ENCODE measurements at regions not wholly inside any gene's neighbourhood (a gene's known extent, or its start where the extent isn't known, plus 50 kb on each side); places are given as distances from the start of the nearest gene placed in this dataset.

DNA sequence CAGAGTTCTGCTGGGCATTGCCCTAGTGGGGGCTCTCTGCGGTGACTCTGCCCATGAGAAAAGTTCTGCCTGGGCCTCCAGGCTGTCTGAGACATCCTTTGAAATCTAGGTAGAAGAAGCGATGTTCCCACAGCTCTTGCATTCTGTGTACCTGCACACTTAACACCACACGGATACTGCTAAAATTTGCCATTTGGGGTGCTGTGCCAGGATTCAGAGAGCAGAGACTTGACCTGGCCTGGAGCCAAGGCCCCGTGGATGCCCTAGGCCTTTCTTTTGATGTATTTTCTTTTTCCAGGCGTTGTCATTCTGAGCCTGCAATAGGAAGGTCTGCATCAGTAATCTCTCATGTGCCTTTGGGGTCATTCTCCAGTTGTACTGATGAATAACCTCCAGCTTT is 89.3 kb upstream of the IL12B start:
- Histone ChIP-seq H3K9me3 (ENCODE audit: low read depth, low read length) (no peaks in the 10 kb centered on the region), H3K4me1 (ENCODE audit: insufficient read depth, low read length) (no peaks in the 10 kb centered on the region), H2AFZ (ENCODE audit: low read length) (no peak overlapping the region), H3K4me3 (ENCODE audit: insufficient read depth, low read length) (no peak overlapping the region), H3K79me2 (ENCODE audit: insufficient read depth, low read length) (no peaks in the 10 kb centered on the region), H3K4me2 (ENCODE audit: insufficient read depth, low read length) (no peak overlapping the region), H3K36me3 (ENCODE audit: insufficient read depth, low read length) (no peaks in the 10 kb centered on the region), H3K27ac (ENCODE audit: low read depth, low read length) (no peak overlapping the region), H4K20me1 (ENCODE audit: insufficient read depth, low read length) (no peaks in the 10 kb centered on the region), H3K27me3 (ENCODE audit: insufficient read depth, low read length) (no peaks in the 10 kb centered on the region)
- TF ChIP-seq, protein P1, sequence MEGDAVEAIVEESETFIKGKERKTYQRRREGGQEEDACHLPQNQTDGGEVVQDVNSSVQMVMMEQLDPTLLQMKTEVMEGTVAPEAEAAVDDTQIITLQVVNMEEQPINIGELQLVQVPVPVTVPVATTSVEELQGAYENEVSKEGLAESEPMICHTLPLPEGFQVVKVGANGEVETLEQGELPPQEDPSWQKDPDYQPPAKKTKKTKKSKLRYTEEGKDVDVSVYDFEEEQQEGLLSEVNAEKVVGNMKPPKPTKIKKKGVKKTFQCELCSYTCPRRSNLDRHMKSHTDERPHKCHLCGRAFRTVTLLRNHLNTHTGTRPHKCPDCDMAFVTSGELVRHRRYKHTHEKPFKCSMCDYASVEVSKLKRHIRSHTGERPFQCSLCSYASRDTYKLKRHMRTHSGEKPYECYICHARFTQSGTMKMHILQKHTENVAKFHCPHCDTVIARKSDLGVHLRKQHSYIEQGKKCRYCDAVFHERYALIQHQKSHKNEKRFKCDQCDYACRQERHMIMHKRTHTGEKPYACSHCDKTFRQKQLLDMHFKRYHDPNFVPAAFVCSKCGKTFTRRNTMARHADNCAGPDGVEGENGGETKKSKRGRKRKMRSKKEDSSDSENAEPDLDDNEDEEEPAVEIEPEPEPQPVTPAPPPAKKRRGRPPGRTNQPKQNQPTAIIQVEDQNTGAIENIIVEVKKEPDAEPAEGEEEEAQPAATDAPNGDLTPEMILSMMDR (IDR thresholded peaks at IDR 0.05; ENCODE audit: extremely low read depth, low read depth, low read length), result no peak
- DNase-seq (ENCODE audit: insufficient read length, low spot score, missing footprints), result no peak

DNA sequence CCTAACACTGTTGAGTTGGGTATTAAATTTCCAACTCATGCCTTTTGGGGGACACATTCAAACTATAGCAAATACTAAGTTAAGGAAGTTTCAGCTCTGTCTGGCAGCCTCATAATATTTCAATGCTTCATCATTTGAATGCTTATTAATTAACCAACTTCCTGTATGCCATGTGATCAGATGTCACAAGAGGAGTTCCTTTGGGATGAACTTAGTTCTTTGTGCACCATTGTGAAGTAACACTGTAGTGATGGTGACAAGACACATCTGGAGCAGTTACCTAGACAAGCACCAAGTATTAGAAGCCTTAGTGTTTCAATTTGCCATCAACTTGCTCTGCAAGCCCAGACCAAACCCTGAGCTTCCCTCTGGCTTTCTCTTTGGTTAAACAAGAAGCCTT is 90.7 kb upstream of the IL12B start:
- H3K9me3 ChIP-seq (ENCODE audit: low read depth, low read length), result no peaks in the 10 kb centered on the region
- no peak overlapping the region for H3K27ac ChIP-seq (ENCODE audit: low read depth, low read length)
- no peak for DNase-seq (ENCODE audit: insufficient read length, low spot score, missing footprints)
- H2AFZ ChIP-seq (ENCODE audit: low read length), result no peak overlapping the region
- no peaks in the 10 kb centered on the region for H3K36me3 ChIP-seq (ENCODE audit: insufficient read depth, low read length)
- TF ChIP-seq, protein P1 (IDR thresholded peaks at IDR 0.05; ENCODE audit: extremely low read depth, low read depth, low read length), result no peak
- no peaks in the 10 kb centered on the region for H3K79me2 ChIP-seq (ENCODE audit: insufficient read depth, low read length)
- no peak overlapping the region for H3K4me2 ChIP-seq (ENCODE audit: insufficient read depth, low read length)
- no peaks in the 10 kb centered on the region for H3K27me3 ChIP-seq (ENCODE audit: insufficient read depth, low read length)
- H3K4me1 ChIP-seq (ENCODE audit: insufficient read depth, low read length), result no peaks in the 10 kb centered on the region
- no peak overlapping the region for H3K4me3 ChIP-seq (ENCODE audit: insufficient read depth, low read length)
- no peaks in the 10 kb centered on the region for H4K20me1 ChIP-seq (ENCODE audit: insufficient read depth, low read length)

DNA sequence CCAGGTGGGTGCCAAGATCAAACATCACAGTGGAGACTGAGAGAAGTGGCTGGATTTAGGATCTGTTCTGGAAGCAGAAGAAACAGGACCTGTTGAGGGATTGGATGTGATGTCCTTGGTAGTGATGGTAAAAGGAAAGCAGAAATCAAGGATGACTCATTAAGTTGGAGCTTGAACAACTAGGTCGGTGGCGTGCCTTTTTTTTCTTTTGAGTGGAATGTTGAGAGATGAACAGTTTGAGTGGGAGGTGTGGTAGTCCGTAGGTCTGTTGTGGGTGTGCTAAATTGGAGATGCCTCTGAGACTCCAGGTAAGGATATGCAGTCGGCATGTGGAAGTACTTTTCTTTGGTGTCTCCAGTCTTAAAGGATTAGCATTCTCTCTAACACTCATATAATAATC is 92.1 kb upstream of the IL12B start:
- Histone ChIP-seq H3K36me3 (ENCODE audit: insufficient read depth, low read length) (no peaks in the 10 kb centered on the region), H3K4me1 (ENCODE audit: insufficient read depth, low read length) (no peaks in the 10 kb centered on the region), H3K79me2 (ENCODE audit: insufficient read depth, low read length) (no peaks in the 10 kb centered on the region), H2AFZ (ENCODE audit: low read length) (no peak overlapping the region), H3K27me3 (ENCODE audit: insufficient read depth, low read length) (no peaks in the 10 kb centered on the region), H3K4me3 (ENCODE audit: insufficient read depth, low read length) (no peak overlapping the region), H3K9me3 (ENCODE audit: low read depth, low read length) (no peaks in the 10 kb centered on the region), H4K20me1 (ENCODE audit: insufficient read depth, low read length) (no peaks in the 10 kb centered on the region), H3K4me2 (ENCODE audit: insufficient read depth, low read length) (no peak overlapping the region), H3K27ac (ENCODE audit: low read depth, low read length) (no peak overlapping the region)
- TF ChIP-seq, protein P1 (IDR thresholded peaks at IDR 0.05; ENCODE audit: extremely low read depth, low read depth, low read length), result no peak
- no peak for DNase-seq (ENCODE audit: insufficient read length, low spot score, missing footprints)

DNA sequence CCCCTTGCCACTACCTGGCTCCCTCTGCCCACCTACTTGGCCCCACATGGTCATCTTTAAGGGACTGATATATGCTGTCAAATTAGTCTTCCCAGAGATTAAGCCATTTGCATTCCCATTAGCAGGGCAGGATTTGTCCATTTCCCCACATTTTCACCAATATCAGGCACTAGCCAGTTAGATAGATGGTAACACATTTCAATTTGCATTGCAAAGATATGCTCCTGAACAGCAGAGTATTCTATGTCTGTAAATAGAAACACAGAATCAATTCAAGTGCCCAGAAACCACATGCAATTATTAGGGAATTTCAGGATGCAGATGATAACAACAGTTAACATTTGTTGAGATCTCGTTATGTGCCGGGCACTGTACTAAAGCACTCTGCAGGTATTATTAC is 92.6 kb upstream of the IL12B start:
- no peak for DNase-seq (ENCODE audit: insufficient read length, low spot score, missing footprints)
- TF ChIP-seq, protein P1 (IDR thresholded peaks at IDR 0.05; ENCODE audit: extremely low read depth, low read depth, low read length), result no peak
- H3K27me3 ChIP-seq (ENCODE audit: insufficient read depth, low read length), result no peaks in the 10 kb centered on the region
- no peak overlapping the region for H3K4me2 ChIP-seq (ENCODE audit: insufficient read depth, low read length)
- no peaks in the 10 kb centered on the region for H3K79me2 ChIP-seq (ENCODE audit: insufficient read depth, low read length)
- no peaks in the 10 kb centered on the region for H4K20me1 ChIP-seq (ENCODE audit: insufficient read depth, low read length)
- no peaks in the 10 kb centered on the region for H3K4me1 ChIP-seq (ENCODE audit: insufficient read depth, low read length)
- H3K27ac ChIP-seq (ENCODE audit: low read depth, low read length), result no peak overlapping the region
- H3K36me3 ChIP-seq (ENCODE audit: insufficient read depth, low read length), result no peaks in the 10 kb centered on the region
- H3K4me3 ChIP-seq (ENCODE audit: insufficient read depth, low read length), result no peak overlapping the region
- H2AFZ ChIP-seq (ENCODE audit: low read length), result no peak overlapping the region
- H3K9me3 ChIP-seq (ENCODE audit: low read depth, low read length), result no peaks in the 10 kb centered on the region

Data from osteoblast (primary cell).